GM19467 (cell line): ENCODE measurements at regions not wholly inside any gene's neighbourhood (a gene's known extent, or its start where the extent isn't known, plus 50 kb on each side); places are given as distances from the start of the nearest gene placed in this dataset.
"Not testable (repeated sequence)": the region's sequence is repeated elsewhere in the genome, so short reads cannot be mapped to it uniquely, and the experiment has no call there.

Source experiments
- ATAC-seq: cut with Tn5 transposase; IDR thresholded peaks from one replicate; pipeline ENCODE4 v1.9.1; 2021; ENCODE audit warnings: mild to moderate bottlenecking, moderate library complexity; ENCODE audit not compliant: unreplicated experiment

- ATAC-seq = no peak
Measured at GRCh38 chr4:66855956-66856355, 689.3 kb downstream of the CENPC start.

GRCh38 chr4:66853845-66854244, 691.5 kb downstream of the CENPC start:
- no peak for ATAC-seq

- no peak for ATAC-seq
Measured at GRCh38 chr4:66852843-66853242, 692.5 kb downstream of the CENPC start.

GRCh38 chr4:66849596-66849995, 695.7 kb downstream of the CENPC start:
- ATAC-seq = no peak

GRCh38 chr4:66842724-66843088, 702.6 kb downstream of the CENPC start:
- no peak for ATAC-seq

GRCh38 chr4:66842026-66842723, 703.1 kb downstream of the CENPC start:
- ATAC-seq = no peak

DNA sequence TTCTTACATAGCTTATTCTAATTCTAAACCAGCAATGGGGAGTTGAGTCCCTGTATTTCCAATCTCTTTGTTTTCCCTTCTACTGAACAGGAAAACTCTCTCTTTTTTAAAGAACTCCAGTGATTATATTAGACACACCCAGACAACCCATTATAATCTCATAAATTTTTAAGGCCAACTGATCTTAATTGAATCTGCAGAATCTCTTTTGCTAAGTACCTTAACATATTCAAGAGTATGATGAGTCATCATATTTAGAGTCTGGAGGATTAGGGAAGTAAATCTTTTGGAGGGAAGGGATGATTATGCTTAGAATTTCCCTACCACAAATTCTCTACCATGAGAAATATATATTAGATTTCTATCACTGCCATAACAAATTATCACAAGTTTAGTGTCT, 705.1 kb downstream of the CENPC start:
- no peak for ATAC-seq

DNA sequence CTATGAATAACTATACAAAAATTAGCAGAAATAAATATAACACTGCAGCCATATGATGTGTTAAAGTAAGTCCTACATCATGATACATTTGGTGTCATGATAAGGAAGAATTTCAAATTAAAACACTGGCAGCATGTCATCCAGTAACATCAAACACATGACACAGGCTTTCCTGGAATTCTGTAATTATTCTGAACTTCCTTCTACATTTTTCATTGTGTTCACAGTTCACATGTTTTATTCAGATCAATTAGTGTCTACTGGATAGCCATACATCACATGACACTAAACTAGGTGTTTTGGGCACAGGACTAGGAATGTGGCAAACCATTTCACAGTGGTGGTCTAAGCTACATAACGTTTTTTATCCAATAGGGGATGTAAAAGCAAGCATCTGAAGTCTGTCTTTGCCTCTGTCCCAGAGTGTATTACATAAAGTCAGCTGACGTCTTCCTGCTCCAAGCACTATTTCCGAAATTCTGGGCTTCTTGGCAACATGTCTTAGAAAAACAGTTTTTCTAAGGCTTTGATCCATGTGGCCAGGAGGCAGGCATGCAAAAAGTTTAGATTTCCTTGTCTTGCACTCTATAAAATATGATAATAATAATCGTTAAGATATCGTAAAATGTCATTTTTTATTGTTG, 707.9 kb downstream of the CENPC start:
- ATAC-seq = no peak

DNA sequence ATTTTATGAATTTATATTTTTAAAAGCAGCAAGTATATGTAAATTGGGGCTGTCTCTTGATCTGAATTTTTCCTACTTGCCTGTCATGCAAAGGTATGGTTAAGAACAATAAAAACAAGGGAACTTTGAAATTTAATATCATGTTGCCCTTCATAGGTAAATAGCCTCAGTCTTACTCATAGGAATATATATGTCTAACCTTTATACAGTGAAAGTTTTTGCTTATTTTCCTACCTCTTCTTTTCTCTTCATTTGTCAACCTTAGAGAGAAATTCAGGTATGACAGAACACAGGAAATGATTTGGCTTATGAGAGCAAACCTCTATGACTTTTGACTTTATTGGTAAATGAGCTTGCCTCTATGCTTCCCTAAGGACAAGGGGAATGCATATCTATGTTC, 716.0 kb downstream of the CENPC start:
- ATAC-seq = no peak

DNA sequence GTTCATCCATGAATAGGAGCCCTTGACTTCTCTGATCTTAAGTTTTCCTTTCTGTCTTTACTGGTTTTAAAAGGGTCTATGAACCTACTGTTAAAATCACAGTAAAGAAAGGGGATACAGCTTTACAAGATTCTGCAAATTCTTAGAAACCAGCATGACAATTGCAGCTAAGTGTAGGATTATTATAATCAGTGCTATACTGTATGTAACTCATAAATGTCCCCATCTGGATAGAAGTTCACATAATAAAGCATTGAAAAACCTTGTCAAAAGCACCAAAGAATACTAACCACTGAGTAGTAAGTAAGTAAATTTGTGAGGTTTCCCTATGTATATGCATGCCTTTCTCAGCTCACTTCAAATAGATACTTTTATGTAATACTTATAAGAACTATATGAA, 724.6 kb downstream of the CENPC start:
- ATAC-seq = no peak

- no peak for ATAC-seq
Measured at GRCh38 chr4:66814277-66814676, 731.0 kb downstream of the CENPC start.

GRCh38 chr4:66805582-66805981, 739.7 kb downstream of the CENPC start:
- ATAC-seq = no peak

GRCh38 chr4:66804979-66805378, 740.3 kb downstream of the CENPC start:
- ATAC-seq = no peak

DNA sequence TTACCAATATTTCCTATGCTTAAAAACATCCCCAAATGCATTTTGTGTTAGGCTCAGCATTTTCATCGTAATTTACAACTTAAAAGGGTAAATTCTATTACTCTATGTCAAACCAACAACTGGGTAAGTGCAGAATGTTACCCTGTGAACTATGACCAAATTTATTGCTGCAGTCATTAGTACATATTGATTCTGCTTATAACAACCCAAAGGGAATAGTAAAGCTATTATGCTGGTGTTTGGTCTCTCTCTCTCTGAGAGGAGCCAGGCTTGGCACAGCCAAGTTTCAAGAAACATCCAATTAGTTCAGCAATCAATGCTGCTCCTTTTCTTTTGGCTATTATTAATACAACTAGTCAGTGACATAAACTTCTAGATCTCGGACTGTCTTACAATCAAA, 747.7 kb downstream of the CENPC start:
- no peak for ATAC-seq

DNA sequence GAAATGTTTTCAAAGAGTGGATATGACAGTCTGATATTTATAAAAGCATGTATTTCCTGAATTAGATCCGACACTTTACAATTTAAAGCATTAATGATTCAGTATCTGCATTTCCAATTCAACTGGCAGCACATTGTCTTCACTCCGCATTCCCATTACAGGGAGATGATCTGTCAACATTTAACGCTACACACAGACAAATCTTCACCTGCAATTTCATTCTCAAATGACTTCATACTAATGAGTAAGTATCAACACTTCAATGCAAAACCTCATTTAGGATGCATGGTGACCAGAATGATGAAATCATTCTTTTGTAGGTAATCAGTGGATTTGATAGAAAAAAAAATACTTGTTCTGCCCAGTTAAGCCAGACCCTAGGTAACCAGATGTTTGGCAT, 749.6 kb downstream of the CENPC start:
- no peak for ATAC-seq

- no peak for ATAC-seq
Measured at GRCh38 chr4:66794390-66795034, 750.8 kb downstream of the CENPC start.

- no peak for ATAC-seq
Measured at GRCh38 chr4:66791686-66792085, 753.6 kb downstream of the CENPC start.

GRCh38 chr4:66785479-66785878, 759.8 kb downstream of the CENPC start:
- no peak for ATAC-seq

DNA sequence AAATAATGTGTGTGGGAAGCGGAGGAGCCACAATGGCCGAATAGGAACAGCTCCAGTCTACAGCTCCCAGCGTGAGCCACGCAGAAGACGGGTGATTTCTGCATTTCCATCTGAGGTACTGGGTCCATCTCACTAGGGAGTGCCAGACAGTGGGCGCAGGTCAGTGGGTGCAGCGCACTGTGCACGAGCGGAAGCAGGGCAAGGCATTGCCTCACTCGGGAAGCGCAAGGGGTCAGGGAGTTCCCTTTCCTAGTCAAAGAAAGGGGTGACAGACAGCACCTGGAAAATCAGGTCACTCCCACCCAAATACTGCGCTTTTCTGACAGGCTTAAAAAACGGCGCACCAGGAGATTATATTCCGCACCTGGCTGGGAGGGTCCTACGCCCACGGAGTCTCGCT, 762.6 kb downstream of the CENPC start:
- ATAC-seq = not testable (repeated sequence)

GRCh38 chr4:66777097-66777496, 768.2 kb downstream of the CENPC start:
- ATAC-seq = no peak

DNA sequence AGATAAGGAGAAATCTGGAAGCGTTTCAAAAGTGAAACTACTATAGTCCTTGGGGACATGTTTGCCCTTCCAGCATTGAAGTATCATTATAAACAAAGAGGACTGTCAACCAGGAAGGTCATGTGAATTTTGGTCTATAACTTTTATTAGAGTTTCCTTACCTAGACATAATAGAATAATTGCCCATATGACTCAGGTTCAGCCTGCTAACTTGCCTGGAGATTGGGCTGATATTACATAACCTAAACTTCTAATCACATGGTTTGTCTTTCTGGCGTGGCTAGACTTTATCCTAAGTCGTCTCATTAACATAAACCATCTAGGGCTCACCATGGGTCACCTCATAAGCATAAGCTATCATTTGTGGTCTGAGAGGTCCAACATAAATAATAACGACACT, 775.9 kb downstream of the CENPC start:
- no peak for ATAC-seq

- no peak for ATAC-seq
Measured at GRCh38 chr4:66767442-66767841, 777.9 kb downstream of the CENPC start.
